NOMO-1 treated with DMSO at 0.1 percent for 48 hours (cell line): ENCODE measurements at regions not wholly inside any gene's neighbourhood (a gene's known extent, or its start where the extent isn't known, plus 50 kb on each side); places are given as distances from the start of the nearest gene placed in this dataset.
A peak's percentile ranks its signal among the peaks of the same experiment; 100 is the strongest.

Experiments used
- DNase-seq: peaks from one replicate; lab custom pipeline; 2025; ENCODE audit not compliant: unreplicated experiment; lab: John Stamatoyannopoulos, UW

DNA sequence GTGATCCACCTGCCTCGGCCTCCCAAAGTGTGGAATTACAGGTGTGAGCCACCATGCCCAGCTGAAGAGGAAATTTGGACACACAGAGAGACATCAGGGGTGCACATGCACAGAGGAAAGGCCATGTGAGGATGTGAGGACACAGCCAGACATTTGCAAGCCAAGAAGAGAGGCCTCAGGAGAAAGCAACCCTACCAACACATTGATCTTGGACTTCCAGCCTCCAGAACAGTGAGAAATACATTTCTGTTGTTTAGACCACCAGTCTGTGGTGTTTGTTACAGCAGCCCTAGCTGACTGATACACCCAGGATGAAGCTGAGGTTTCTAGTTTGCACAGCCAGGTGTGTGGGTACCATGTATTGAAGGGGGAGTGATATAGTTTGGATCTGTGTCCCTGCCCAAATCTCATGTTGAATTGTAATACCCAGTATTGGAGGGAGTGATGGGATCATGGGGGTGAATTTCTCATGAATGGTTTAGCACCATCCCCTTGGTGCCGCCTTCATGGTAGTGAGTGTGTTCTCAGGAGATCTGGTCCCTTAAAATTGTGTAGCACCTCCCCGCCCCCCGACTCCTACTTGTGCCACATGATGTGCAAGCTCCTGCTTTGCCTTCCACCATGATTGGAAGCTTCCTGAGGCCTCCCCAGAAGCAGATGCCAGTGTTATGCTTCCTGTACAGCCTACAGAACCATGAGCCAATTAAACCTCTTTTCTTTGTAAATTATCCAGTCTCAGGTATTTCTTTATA is 64.7 kb upstream of the DUSP5 start:
- DNase-seq = no peak

- no peak for DNase-seq
Measured at GRCh38 chr10:110433740-110434139, 64.0 kb upstream of the DUSP5 start.

DNA sequence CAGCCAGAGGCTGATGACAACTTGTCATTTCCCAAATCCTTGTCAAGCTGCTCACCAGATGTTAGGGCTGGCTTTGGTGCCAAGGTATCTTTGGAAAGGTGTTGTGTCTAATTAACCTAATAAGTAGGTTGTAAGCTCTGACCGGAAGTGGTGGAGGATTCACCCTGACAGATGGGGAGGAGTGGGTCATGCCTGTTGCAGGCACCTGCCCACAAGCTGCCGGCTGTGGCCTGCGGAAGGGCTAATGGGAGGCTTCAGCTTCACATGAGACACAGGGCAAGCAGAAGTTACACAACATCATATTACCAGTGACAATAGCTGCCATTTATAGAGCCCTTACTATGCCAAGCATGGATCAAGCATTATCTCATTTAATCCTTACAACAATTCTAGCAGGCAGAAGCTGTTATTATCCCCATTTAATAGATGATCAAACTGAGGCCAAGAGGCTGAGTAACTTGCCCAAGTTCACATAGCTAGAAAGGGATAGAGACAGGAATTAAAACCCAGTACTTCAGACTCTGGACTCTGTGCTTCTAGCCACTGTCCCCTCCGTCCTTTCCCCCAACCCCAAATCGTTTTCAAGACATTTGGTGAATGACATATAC is 63.1 kb upstream of the DUSP5 start:
- DNase-seq = peak; percentile 66

- DNase-seq = no peak
Measured at GRCh38 chr10:110436554-110437350, 61.0 kb upstream of the DUSP5 start.

DNA sequence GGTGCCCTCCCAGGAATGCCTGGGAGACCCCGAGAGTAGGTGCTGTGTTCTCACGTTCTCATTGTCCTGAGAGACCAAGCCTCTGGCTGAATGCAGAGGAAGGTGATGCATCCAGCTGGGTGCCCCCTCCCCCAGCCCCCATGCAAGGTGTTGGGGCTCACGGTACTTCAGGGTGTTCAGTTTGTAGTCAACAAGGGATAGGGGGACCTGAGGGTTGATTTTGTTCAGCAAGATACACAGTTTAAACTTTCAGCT is 60.4 kb upstream of the DUSP5 start:
- DNase-seq = no peak

GRCh38 chr10:110437761-110438341 is 59.9 kb upstream of the DUSP5 start:
- no peak for DNase-seq

- no peak for DNase-seq
Measured at GRCh38 chr10:110442746-110443145, 55.0 kb upstream of the DUSP5 start.

DNA sequence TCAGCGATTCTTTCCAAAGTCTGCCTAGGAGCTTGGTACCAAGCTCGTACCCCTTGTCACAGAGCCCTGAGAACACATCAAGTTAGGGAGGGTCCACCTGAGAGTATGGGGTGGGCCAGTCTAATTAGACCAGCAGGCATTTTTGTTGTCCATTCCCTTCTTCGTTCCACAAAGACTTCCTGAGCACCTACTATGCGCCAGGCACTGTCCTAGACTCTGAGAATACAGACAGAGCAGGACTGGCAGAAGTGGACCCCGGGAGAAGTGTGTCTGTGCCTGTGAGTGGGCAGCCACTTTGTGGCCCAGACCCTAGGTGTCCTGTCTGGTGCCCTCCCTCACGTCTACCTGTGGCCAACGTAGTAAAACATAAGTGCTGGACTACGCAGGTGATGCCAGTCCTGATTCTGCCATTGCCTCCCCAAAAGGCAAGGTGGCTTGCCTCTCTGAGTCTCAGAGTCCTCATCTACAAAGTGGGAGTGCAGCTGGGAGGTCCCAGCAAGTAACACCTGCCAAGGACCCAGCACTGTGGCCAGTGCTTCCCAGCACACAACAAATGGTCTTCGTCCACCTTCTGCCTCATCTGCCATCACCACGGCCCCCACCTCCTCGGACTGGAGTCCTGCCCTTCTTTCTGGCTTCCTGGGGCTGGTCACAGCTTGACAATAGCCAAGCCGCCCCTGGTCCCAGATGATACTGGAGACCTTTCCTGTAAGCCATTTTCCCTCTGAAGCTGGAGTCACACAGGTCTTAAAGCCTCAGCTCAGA is 54.3 kb upstream of the DUSP5 start:
- no peak for DNase-seq

GRCh38 chr10:110444004-110444337 is 53.7 kb upstream of the DUSP5 start:
- no peak for DNase-seq

- no peak for DNase-seq
Measured at GRCh38 chr10:110445871-110446270, 51.8 kb upstream of the DUSP5 start.

- DNase-seq = no peak
Measured at GRCh38 chr10:110446277-110446676, 51.4 kb upstream of the DUSP5 start.

DNA sequence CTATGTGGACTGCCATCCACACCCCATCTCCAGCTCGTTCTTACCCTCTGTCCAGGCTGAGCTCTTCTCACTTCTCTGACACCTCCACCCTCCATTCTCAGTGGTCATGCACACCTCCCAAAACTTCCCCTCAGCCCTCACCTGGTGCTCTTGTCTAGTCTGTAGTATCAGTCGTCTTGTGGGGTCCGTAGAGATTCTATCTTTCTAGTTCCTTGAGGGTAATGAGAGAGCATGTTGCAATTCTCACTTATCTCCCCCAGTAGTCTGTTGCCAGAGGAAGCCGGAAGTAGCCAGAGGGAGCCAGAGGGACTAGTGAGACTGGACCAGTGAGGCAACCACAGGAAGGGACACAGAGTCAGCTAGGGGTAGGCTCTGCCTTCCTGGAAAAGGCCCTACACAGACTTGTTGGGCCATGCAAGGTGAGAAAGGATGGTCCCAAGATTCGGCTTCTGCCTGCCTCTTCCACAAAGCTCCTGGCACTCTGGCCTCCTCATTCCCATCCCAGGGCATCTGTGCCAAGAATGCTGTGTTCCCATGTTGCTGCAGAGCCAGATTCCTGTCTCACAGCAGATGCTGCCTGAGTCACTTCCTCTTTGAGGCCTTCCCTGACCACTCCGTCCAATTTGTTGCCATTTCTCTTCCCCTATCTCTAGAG is 50.6 kb upstream of the DUSP5 start:
- peak; percentile 71 for DNase-seq

GRCh38 chr10:110447886-110448285 is 49.8 kb upstream of the DUSP5 start:
- DNase-seq = no peak
